ENCODE measurements at regions not wholly inside any gene's neighbourhood (a gene's known extent, or its start where the extent isn't known, plus 50 kb on each side); places are given as distances from the start of the nearest gene placed in this dataset.
A peak's percentile ranks its signal among the peaks of the same experiment; 100 is the strongest.

DNA sequence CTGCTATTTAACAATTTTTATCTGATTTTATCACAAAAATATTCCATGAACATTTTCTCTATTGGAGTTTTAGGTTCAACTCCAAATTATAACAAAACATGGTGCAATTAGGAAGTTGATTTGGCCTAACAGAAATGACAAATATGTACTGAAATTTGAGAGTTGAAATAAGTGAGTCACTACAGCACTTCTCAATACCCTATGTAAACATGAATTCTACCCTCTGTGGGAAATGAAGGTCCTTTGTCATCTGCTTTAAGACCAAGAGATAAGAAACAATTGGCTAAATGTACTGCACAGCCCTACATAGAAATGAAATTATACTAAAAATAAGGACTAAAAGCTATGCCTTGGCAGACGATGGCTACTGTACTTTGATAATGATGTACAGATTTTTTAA lies 86.2 kb upstream of the BEND6 start:
- H3K27ac ChIP-seq = no peak overlapping the region
- intact Hi-C loops (cut with DNase I) = no loop called here
- H3K4me1 ChIP-seq = peaks cover 0 to 27% (median 5%) of the 10 kb centered on the region in 9 donors
- 80 to 90% methylated on average over 1 of the region's 1 CpG for WGBS, 2 donors
- DNase-seq (no peak), ATAC-seq (no peak)
- no peaks in the 10 kb centered on the region for H3K36me3 ChIP-seq
- H3K9me3 ChIP-seq = no peaks in the 10 kb centered on the region
- no peaks in the 10 kb centered on the region for H3K27me3 ChIP-seq
- TF ChIP-seq, protein P1, sequence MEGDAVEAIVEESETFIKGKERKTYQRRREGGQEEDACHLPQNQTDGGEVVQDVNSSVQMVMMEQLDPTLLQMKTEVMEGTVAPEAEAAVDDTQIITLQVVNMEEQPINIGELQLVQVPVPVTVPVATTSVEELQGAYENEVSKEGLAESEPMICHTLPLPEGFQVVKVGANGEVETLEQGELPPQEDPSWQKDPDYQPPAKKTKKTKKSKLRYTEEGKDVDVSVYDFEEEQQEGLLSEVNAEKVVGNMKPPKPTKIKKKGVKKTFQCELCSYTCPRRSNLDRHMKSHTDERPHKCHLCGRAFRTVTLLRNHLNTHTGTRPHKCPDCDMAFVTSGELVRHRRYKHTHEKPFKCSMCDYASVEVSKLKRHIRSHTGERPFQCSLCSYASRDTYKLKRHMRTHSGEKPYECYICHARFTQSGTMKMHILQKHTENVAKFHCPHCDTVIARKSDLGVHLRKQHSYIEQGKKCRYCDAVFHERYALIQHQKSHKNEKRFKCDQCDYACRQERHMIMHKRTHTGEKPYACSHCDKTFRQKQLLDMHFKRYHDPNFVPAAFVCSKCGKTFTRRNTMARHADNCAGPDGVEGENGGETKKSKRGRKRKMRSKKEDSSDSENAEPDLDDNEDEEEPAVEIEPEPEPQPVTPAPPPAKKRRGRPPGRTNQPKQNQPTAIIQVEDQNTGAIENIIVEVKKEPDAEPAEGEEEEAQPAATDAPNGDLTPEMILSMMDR (IDR thresholded peaks at IDR 0.05) = no peak
- no peak overlapping the region for H3K4me3 ChIP-seq

DNA sequence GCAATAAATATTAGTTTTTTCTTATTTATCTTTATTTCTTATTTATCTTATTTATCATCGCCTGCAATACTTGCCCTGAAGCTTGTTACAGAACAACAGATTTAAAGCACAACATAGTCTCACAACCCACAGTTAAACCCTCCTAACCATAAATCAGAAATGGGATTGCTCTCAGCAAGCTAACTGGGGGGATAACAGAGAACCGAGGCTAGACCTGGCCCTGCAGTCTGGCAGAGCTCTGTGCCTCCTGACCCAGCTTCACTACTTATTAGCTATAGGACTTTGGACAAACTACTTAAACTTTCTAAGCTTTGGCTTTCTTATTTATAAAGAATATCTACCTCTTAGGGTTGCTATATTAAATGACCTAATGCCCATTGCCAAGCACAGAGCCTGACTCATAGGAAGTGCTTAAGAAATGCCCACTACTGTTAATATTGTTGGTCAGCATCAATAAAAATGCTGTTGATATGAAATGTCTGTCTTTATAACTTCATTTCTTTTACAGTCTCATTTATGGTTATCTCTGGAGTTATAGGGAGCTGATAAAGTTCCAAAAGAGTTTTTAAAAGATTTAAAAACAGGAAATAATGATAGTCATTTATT lies 87.9 kb upstream of the BEND6 start:
- 93 to 94% methylated on average over 2 of the region's 2 CpGs for WGBS, 2 donors
- Histone ChIP-seq H3K4me3 (no peak overlapping the region), H3K27me3 (no peaks in the 10 kb centered on the region), H3K36me3 (no peaks in the 10 kb centered on the region), H3K9me3 (no peaks in the 10 kb centered on the region), H3K27ac (no peak overlapping the region), H3K4me1 (peaks cover 0 to 39% (median 7%) of the 10 kb centered on the region in 9 donors)
- intact Hi-C loops (cut with DNase I) = no loop called here
- DNase-seq (no peak), ATAC-seq (no peak)
- TF ChIP-seq, protein P1 (IDR thresholded peaks at IDR 0.05) = no peak

DNA sequence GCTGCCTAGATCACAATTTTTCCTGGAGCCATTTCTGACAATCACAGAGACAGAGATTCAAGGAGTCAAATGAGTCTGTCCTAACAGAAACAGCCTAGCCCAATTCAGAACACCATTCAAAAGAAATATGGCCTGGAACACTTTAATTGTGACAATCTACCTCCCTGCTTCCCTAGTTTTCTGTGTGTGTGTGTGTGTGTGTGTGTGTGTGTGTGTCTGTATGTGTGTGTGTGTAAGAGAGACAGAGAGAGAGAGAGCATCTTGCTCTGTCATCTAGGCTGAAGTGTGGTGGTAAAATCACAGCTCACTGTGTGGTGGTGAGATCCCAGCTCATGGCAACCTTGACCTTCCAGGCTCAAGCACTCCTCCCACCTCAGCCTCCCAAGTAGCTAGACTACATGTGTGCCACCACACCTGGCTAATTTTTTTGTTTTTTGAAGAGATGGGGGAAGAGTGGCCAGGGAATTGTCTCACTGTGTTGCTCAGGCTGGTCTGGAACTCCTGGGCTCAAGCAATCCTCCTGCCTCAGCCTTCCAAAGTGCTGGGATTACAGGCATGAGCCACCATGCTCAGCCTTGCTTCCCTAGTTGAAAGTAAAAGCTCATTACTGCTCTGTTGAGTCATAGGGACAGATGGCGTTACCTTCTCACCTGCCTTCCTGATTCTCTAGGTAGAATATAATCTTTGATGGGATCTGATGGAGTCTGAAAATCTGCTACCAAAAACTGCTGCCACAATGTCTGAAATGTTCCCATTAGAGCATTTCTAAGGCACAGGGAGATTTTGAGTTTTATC lies 89.6 kb upstream of the BEND6 start:
- DNase-seq (no peak), ATAC-seq (peak in 1 of 8 donors; percentile 38)
- intact Hi-C loops (cut with DNase I) = no loop called here
- Histone ChIP-seq H3K9me3 (no peaks in the 10 kb centered on the region), H3K27ac (no peak overlapping the region), H3K36me3 (no peaks in the 10 kb centered on the region), H3K4me3 (no peak overlapping the region), H3K4me1 (peaks cover 0 to 43% (median 7%) of the 10 kb centered on the region in 9 donors), H3K27me3 (no peaks in the 10 kb centered on the region)
- 90 to 98% methylated on average over 1 of the region's 1 CpG for WGBS, 2 donors
- TF ChIP-seq, protein P1 (IDR thresholded peaks at IDR 0.05) = no peak

DNA sequence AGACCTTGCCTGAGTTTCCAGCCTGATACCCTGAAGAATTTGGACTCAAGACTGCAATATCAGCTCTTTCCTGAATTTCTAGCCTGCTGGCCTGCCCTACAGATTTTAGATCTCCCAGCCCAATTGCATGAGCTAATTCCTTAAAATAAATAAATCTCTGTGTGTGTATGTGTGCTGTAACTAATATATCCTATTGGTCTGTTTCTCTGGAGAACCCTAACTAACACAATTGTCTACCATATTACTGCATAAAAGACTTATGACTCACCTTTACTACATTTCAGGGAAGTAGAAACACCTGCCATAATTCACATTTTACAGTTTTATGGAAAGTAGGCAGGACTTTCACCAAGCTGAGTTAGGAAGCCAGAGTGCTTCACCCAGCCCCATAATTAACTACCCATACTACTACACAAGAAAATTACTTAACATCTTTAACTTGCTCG lies 90.7 kb upstream of the BEND6 start:
- peak overlapping the region in 2 of 10 donors; percentile 8 to 15 for H3K27ac ChIP-seq
- no peak for ATAC-seq

More for the DNA sequence above, 90.7 kb upstream of the BEND6 start:
- WGBS, 2 donors = 93 to 94% methylated on average over 1 of the region's 1 CpG
- peaks cover 0 to 40% (median 7%) of the 10 kb centered on the region in 9 donors for H3K4me1 ChIP-seq
- H3K4me3 ChIP-seq = no peak overlapping the region
- TF ChIP-seq, protein P1 (IDR thresholded peaks at IDR 0.05) = no peak
- no peaks in the 10 kb centered on the region for H3K9me3 ChIP-seq
- H3K36me3 ChIP-seq = no peaks in the 10 kb centered on the region
- no peaks in the 10 kb centered on the region for H3K27me3 ChIP-seq
- DNase-seq = no peak
- intact Hi-C loops (cut with DNase I) = no loop called here

All from heart right ventricle (tissue), 16 donors.